ENCODE measurements at regions not wholly inside any gene's neighbourhood (a gene's known extent, or its start where the extent isn't known, plus 50 kb on each side); places are given as distances from the start of the nearest gene placed in this dataset.

DNA sequence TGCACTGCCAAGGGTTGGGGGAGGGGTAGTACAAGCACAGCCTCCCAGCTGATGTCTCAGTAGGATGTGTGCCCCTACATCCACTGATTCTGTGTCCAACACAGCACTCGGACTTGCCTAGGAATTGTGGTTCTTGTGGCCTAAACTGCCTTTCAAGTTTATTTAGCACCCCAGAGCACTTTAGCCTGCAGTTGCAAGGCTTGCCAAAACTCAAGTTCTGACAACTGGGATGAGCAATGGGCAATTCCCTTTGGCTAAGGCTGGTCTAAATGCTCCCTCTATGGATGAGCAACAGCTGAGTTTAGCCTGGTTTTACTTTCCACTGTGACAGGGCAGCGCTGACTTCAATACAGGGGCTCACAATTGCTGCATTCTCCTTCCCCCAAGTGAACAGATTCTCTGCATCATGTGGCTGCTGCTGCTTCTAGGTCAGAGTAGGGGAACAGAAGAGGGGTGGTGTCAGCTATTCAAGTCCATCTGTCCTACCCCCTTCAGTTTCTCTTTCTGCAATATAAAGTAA is 471.5 kb downstream of the PIK3C3 start:
- TF ChIP-seq, protein P1, sequence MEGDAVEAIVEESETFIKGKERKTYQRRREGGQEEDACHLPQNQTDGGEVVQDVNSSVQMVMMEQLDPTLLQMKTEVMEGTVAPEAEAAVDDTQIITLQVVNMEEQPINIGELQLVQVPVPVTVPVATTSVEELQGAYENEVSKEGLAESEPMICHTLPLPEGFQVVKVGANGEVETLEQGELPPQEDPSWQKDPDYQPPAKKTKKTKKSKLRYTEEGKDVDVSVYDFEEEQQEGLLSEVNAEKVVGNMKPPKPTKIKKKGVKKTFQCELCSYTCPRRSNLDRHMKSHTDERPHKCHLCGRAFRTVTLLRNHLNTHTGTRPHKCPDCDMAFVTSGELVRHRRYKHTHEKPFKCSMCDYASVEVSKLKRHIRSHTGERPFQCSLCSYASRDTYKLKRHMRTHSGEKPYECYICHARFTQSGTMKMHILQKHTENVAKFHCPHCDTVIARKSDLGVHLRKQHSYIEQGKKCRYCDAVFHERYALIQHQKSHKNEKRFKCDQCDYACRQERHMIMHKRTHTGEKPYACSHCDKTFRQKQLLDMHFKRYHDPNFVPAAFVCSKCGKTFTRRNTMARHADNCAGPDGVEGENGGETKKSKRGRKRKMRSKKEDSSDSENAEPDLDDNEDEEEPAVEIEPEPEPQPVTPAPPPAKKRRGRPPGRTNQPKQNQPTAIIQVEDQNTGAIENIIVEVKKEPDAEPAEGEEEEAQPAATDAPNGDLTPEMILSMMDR (IDR thresholded peaks at IDR 0.05; ENCODE audit: low read depth, low read length), result no peak
- no peaks in the 10 kb centered on the region for H3K27me3 ChIP-seq
- H3K36me3 ChIP-seq, result no peaks in the 10 kb centered on the region
- DNase-seq, result no peak
- no peaks in the 10 kb centered on the region for H3K4me1 ChIP-seq
- H3K9me3 ChIP-seq, result no peaks in the 10 kb centered on the region
- no peak overlapping the region for H3K4me3 ChIP-seq (ENCODE audit: low read depth, low read length)

DNA sequence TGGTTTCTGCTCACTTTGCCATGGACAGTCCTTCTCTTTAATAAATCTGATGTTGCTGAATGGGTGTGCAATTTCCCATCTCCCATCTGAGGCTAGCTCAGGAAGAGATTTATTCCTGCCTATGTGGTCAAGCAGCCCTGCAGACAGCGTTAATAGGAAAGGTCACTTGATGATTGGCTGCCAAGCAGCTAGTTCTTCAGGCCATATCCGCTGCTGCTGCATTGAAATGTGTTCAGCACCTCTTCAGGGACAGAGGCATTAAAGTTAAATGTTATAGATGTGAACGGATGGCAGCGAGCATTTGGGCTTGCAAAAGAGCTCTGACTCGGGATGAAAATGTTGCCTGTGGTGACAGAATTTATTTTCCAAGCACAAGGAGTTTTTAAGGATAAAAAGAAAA is 474.2 kb downstream of the PIK3C3 start:
- DNase-seq, result no peak
- H3K36me3 ChIP-seq, result no peaks in the 10 kb centered on the region
- TF ChIP-seq, protein P1 (IDR thresholded peaks at IDR 0.05; ENCODE audit: low read depth, low read length), result no peak

DNA sequence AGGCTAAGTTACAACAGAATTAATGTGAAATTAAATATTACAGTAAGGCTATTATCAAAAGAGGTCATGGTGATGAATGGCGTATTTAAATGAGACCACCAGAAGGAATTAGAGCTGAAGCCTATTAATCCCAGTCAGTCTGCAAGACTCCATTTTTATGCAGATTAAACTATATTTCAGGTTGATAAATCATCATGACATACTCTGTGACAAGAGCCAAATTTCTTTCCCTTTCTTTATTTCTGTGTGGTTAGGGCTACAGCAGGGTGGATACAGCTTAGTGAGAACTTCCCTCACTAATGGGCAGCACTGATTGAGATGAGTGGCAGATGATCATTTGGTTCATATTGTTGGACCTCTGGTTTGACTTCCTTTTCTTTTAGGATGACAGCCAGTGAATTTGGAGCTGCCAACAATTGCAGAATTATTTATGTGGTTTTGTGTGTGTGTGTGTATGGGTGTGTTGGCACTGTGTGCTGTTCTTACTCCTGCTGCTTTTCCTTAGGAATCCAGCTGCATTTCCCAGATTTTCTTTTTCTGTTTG is 481.3 kb downstream of the PIK3C3 start:
- DNase-seq, result no peak
- Histone ChIP-seq H3K4me1 (no peaks in the 10 kb centered on the region), H3K4me3 (ENCODE audit: low read depth, low read length) (no peak overlapping the region), H3K36me3 (no peaks in the 10 kb centered on the region), H3K27me3 (no peaks in the 10 kb centered on the region), H3K9me3 (no peaks in the 10 kb centered on the region)
- TF ChIP-seq, protein P1 (IDR thresholded peaks at IDR 0.05; ENCODE audit: low read depth, low read length), result no peak

More for the DNA sequence above, 474.2 kb downstream of the PIK3C3 start:
- Histone ChIP-seq H3K9me3 (no peaks in the 10 kb centered on the region), H3K27me3 (no peaks in the 10 kb centered on the region), H3K4me3 (ENCODE audit: low read depth, low read length) (no peak overlapping the region), H3K4me1 (no peaks in the 10 kb centered on the region)

DNA sequence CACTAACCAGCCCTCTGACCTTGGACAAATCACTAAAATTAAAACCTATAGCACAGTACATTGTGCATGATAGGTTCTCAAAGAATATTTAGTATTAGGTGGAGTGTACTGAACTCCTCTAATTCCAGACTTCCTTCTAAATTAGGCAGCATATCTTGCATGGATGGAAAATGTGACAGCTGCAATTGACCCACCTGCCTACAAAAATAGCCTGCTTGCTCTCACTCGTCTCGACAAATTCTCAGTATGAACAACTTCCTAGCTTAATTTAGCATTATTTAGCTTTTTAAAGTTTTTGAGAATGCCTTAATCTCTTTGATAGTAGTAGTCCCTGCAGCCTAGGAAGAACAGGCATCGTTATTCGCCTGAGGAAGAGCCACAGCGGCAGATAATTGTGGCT is 482.0 kb downstream of the PIK3C3 start:
- no peak overlapping the region for H3K4me3 ChIP-seq (ENCODE audit: low read depth, low read length)
- H3K4me1 ChIP-seq, result no peaks in the 10 kb centered on the region
- TF ChIP-seq, protein P1 (IDR thresholded peaks at IDR 0.05; ENCODE audit: low read depth, low read length), result no peak
- no peaks in the 10 kb centered on the region for H3K27me3 ChIP-seq
- no peaks in the 10 kb centered on the region for H3K9me3 ChIP-seq
- H3K36me3 ChIP-seq, result no peaks in the 10 kb centered on the region
- no peak for DNase-seq

DNA sequence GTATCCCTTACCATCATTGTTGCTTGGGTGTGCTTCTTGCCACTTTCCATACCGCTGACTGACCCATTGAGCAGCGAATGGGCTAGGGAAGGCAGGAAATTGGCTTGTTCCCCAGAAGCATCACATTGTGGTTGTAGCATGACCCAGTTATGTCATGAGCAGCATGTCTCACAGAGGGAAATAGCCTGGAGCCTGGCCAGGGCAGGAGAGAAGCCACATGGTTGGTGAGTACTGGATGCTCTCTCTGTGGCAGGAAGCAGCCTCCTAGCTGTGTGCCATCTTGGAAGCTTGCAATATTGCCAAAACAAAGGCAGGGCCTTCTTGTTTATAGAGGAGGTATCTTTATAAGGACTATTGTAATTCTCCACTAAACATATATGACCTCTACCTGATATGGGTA is 482.6 kb downstream of the PIK3C3 start:
- Histone ChIP-seq H3K4me1 (no peaks in the 10 kb centered on the region), H3K27me3 (no peaks in the 10 kb centered on the region), H3K36me3 (no peaks in the 10 kb centered on the region), H3K4me3 (ENCODE audit: low read depth, low read length) (no peak overlapping the region), H3K9me3 (no peaks in the 10 kb centered on the region)
- no peak for DNase-seq
- TF ChIP-seq, protein P1 (IDR thresholded peaks at IDR 0.05; ENCODE audit: low read depth, low read length), result no peak

DNA sequence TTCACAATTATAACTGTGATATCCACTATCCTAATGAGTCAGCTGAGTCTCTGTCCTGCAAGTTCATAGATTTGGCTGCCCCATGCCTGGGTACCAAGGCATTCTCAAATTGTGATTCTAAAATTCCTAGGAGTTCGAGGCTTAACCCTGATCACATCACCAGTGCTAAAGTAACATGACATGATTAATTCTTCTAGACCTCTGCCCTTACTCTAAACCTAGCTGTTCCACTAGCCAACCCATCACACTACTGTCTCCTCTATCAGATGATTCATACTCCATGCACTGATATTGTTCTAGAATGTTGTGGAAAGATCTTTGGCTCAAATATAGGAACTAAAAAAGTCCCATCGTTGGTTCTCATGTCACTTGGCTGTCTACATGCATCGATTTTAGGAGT is 487.6 kb downstream of the PIK3C3 start:
- no peak for DNase-seq
- Histone ChIP-seq H3K4me3 (ENCODE audit: low read depth, low read length) (no peak overlapping the region), H3K27me3 (no peaks in the 10 kb centered on the region), H3K36me3 (no peaks in the 10 kb centered on the region), H3K9me3 (no peaks in the 10 kb centered on the region), H3K4me1 (no peaks in the 10 kb centered on the region)
- TF ChIP-seq, protein P1 (IDR thresholded peaks at IDR 0.05; ENCODE audit: low read depth, low read length), result no peak

Measured in BE2C (cell line).